ENCODE measurements at regions not wholly inside any gene's neighbourhood (a gene's known extent, or its start where the extent isn't known, plus 50 kb on each side); places are given as distances from the start of the nearest gene placed in this dataset.
A peak's percentile ranks its signal among the peaks of the same experiment; 100 is the strongest.

- DNase-seq, result no peak
Measured at GRCh38 chr4:171629737-171630136, 183.5 kb upstream of the GALNTL6 start.

- no peak for DNase-seq
Measured at GRCh38 chr4:171629182-171629581, 184.0 kb upstream of the GALNTL6 start.

- no peak for DNase-seq
Measured at GRCh38 chr4:171626554-171626953, 186.7 kb upstream of the GALNTL6 start.

GRCh38 chr4:171622729-171623128, 190.5 kb upstream of the GALNTL6 start:
- DNase-seq, result no peak

GRCh38 chr4:171621646-171622045, 191.6 kb upstream of the GALNTL6 start:
- DNase-seq, result no peak

- no peak for DNase-seq
Measured at GRCh38 chr4:171612907-171613306, 200.3 kb upstream of the GALNTL6 start.

DNA sequence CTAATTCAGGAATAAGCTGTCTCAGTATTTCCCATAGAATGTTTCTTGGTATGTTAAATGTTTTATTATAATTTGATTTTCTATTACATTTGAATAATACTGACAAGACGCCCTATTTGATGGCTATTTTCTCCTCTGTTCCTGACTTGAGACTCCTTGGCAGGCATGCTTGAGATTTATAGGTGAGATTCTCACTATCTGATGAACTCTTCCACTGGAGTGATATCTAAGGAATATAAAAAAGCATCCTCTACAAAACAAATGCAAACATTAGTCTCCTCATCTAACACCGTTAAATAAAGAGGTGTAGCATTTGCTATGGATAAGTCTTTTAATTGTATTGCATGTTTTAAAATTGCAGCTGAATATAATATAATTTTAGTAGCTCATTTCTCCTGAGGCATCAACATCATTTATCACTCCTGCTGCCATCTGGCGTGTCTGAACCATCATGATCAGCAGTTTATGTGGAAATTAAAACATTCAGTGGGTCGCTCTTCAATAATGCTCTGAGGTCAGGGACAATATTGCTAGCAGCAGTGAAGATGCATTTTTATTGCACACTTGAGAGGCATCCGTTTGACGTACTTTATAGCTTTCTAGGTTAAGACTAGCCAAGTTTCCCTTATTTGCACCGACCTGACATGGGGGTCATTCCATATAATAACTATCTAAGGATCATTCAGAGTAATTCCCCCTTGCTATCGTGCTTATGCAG, 210.4 kb upstream of the GALNTL6 start:
- no peak for DNase-seq

GRCh38 chr4:171601091-171601490, 212.1 kb upstream of the GALNTL6 start:
- no peak for DNase-seq

GRCh38 chr4:171599628-171600027, 213.6 kb upstream of the GALNTL6 start:
- DNase-seq, result no peak

GRCh38 chr4:171594293-171594692, 218.9 kb upstream of the GALNTL6 start:
- DNase-seq, result no peak

GRCh38 chr4:171590716-171591115, 222.5 kb upstream of the GALNTL6 start:
- peak in 1 of 2 experiments; percentile 41 for DNase-seq

DNA sequence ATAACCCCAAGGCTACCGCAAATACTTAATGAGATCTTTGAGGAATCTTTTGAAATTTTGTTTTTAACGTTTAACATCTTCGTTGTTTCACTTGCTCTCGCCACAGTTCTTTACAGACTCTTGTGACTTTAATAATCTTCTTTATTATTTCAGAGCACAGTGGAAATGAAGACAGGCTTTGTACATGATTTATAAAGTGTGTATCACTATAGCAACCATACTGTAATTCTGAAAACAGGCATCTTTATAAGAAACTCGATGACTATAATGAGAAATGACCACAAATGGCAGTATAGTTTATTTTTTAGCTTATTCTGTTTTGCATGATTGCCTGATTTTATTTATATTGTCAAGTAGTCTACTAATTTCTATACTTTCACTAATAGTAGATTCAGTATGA, 224.4 kb upstream of the GALNTL6 start:
- DNase-seq, result no peak

DNA sequence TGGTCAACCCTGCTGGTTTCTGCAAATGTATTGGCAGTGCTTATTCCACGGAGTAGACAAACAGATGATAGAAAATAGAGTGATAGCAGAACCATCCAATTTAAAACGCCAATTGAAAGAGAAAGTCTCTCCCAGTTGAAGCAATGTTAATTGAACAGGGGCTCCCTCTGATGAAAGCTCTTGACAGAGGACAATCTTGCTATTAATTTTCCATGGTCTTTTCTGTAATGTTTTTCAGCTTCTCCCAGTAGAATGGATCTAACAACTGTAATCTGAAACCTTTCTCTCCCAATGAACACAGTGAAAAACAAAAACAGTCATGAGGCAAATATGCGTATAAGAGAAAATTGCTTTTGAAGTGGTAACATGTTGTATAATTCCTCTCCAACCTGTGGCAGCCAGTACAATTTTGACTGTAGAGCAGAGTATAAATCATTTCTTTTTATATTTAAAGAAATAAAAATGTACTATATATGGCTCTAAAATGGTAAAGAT, 225.1 kb upstream of the GALNTL6 start:
- DNase-seq, result no peak

GRCh38 chr4:171583790-171584189, 229.4 kb upstream of the GALNTL6 start:
- DNase-seq, result peak; percentile 44 to 46

DNA sequence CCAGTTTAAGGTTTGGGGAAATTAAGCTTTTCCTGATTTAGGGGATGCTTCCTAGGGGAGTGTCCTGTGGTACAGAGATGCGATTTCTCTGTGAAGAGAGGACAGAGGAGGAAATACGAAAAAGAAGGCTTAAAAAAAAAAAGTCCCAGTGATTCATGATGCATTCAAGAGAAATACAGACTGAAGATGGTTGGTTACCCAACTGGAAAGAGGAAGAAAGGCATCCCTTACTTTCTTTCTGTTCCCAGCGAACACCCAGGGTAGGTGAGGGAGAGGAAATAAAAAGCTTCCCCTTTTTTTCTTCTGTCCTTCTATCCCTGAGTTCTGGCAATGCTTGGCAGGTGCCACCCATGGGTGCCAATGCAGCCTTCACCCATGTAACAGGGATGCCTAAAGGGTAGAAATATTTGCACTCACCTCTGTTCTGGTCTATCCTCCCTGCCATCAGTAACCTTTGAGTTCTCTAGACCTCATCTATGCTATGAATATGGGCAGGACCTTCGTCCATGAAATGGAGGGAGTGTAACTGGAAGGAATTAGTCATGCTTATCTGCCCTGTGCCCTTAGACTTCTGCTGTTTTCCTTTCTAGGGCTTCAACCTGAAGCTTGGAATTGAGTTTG, 230.1 kb upstream of the GALNTL6 start:
- no peak for DNase-seq

DNA sequence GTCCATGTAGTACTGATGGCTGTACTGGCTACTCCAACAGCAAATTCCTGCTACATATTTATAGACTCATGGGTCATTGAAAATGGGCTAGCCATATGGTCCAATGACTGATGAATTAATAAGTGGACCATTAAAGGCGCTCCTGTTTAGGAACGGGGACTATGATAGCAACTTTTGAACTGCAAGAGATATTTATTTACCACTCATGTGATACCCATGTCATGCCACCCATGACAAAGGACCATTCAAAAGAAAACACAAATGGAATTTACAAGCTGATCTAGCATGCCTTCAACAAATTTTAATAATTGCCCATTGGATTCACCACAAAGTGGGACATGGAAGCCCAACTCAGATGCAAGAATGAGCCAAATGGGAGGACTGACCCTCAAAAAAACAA, 240.0 kb upstream of the GALNTL6 start:
- DNase-seq, result no peak

DNA sequence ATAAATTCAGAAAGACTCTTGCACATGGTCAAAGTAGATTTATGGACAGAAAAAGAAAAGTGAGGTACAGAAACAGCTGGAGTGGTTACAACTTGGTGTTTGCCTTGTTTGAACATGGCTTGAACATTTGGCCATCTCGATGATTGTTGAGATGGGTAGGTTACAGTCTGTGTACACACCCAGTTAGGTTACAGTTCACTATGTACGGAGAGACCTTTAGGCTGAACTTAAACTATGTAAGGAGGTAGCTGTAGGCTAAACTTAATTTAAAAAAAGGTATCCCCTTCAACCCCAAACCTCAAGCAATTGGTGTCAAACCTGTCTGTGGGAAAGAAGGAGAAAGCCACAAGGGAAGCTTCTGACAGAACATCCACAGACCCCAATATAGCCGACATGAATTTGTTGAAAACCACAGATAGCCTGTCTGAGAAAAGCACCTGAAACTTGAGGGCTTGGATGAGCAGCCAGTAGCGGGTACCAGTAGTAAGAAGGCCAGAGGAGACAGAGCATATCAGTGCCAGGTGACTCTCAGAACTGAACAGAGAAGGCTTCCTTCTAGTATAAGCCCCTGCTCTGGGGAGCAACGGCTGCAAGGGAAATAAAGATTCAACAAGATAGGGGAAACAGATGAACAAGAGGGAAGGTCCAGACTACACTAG, 247.9 kb upstream of the GALNTL6 start:
- no peak for DNase-seq

GRCh38 chr4:171561419-171561818, 251.8 kb upstream of the GALNTL6 start:
- DNase-seq, result no peak

DNA sequence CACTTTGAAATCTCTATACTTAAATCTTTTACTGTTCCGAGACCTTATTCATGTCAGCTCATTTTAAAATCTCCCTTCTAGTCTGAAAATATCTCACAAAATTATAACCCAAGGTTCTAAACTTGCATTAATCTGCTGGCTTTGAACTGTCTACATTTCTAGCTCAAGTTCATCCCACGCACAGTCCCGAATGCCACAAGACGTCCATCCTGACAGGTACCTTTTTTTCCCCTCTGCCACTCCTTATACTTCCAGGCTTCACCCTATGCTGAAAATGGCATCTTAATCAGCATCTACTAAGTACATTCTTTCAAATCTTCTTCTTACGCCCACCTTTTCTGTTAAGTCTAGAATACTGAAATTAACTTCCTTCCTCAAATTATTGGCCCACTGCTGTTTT, 259.2 kb upstream of the GALNTL6 start:
- no peak for DNase-seq

DNA sequence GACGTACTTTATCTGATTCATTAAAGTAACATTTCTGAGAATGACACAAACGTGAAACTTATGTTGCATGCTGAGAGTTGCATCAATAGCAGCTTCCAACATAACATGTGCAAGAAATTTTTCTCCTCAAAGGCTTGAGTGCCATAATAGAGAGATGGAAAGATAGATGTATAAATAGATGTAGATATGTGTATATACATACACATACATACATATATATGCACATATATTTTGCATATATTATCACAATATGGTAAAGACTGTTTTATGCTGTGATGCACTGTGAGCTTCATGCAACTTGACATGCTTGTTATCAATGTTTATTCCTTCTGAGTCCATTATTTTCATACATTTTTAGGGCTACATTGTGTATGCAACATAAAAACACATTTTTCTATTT, 270.6 kb upstream of the GALNTL6 start:
- no peak for DNase-seq

DNA sequence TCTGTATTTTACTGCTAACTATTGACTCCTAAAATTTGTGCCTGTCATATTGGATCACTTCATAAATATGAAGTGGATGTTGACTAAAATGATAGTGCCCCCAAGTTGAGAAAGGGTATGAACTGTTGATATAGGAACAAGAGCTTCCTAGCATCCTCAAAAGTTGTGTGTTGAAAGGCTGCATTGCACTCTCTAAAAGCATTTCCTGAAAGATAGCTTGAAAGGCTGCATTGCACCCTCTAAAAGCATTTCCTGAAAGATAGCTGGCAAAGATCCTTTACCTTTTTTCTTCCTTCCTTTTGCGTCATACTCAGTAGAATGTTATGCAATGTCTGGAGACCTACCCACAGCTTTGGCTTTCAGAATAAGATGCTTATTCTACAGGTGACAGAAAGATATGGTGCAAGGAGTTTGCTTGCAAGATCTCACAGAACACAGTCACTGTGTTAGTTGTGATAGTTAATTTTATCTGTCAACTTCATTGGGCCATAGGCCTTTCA, 274.6 kb upstream of the GALNTL6 start:
- no peak for DNase-seq

- DNase-seq, result no peak
Measured at GRCh38 chr4:171534391-171534790, 278.8 kb upstream of the GALNTL6 start.

DNA sequence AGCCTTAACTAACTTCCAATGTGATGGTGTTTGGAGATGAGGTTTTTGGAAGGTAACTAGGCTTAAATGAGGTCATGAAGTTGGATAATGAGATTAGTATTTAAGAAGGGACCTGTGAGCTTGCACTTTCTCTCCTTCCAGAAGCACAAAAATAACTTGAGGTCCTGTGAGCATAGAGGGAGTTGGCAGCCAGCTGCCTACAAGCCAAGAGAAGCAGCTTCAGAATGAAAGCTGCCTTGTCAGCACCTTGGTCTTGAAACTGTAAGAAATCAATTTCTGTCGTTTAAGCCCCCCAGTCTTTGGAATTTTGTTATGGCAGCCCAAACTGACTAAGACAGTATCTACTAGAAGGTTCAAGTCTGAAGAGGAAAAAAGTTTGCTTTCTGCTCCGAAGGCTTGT, 280.2 kb upstream of the GALNTL6 start:
- DNase-seq, result no peak

DNA sequence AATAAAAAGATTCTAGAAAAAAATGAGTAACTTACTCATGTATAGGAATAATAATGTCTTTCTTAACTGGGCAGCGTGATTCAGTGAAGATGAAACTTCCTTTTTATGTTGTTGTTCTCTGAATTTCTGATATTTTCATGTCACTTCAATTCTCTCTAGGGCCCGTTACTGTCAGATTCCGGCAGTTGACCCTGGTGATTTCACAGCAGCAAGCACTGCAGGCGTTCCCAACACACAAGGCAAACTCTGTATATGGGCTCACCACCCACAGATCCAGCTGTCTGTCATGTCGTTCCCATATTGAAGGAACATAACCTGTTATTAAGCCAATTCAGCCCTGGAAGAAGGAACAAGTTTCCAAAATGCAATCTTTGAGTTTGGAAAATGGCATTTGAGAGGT, 288.3 kb upstream of the GALNTL6 start:
- DNase-seq, result no peak

Measured in NCI-H526 (cell line).